HepG2 (cell line): ENCODE measurements at regions not wholly inside any gene's neighbourhood (a gene's known extent, or its start where the extent isn't known, plus 50 kb on each side); places are given as distances from the start of the nearest gene placed in this dataset.

Experiments used
- BHLHE40 ChIP-seq: IDR thresholded peaks from 2 replicates; pipeline ENCODE4 v1.6.1; 2011; ENCODE audit warnings: low read length, improper control_type of control experiment
- CBFB ChIP-seq: sonication (generic); formaldehyde crosslinking; IDR thresholded peaks from 2 replicates; pipeline ENCODE4 v1.4.0; 2020; ENCODE audit warnings: missing genetic modification reagents
- CHD2 ChIP-seq: IDR thresholded peaks from 2 replicates; pipeline ENCODE4 v1.6.1; 2011; ENCODE audit warnings: low read depth, low read length, improper control_type of control experiment
- EED ChIP-seq: sonication (generic); formaldehyde crosslinking; IDR thresholded peaks from 2 replicates; pipeline ENCODE4 v1.5.0; 2020; ENCODE audit warnings: mild to moderate bottlenecking, missing genetic modification reagents
- GATA4 ChIP-seq: sonication (generic); IDR thresholded peaks from 2 replicates; pipeline ENCODE4 v1.6.1; 2016; ENCODE audit warnings: antibody characterized with exemption, low read depth, borderline replicate concordance
- RAD51 ChIP-seq: fragments of 450-650 bp; IDR thresholded peaks from 2 replicates; pipeline ENCODE4 v1.6.1; 2016; ENCODE audit warnings: borderline replicate concordance
- TF ChIP-seq, protein P1 (sequence below): fragments of 450-650 bp; IDR thresholded peaks from 2 replicates; pipeline ENCODE4 v1.6.1; 2017; ENCODE audit warnings: mild to moderate bottlenecking
- TF ChIP-seq, protein P2 (sequence below): sonication (generic); formaldehyde crosslinking; IDR thresholded peaks from 2 replicates; pipeline ENCODE4 v1.5.0; 2020; ENCODE audit warnings: mild to moderate bottlenecking, missing genetic modification reagents, moderate library complexity

- TF ChIP-seq EED (CRISPR knock-in tag) (no peak), CHD2 (no peak), GATA4 (no peak), BHLHE40 (no peak), CBFB (no peak), RAD51 (no peak)
- TF ChIP-seq, protein P1, sequence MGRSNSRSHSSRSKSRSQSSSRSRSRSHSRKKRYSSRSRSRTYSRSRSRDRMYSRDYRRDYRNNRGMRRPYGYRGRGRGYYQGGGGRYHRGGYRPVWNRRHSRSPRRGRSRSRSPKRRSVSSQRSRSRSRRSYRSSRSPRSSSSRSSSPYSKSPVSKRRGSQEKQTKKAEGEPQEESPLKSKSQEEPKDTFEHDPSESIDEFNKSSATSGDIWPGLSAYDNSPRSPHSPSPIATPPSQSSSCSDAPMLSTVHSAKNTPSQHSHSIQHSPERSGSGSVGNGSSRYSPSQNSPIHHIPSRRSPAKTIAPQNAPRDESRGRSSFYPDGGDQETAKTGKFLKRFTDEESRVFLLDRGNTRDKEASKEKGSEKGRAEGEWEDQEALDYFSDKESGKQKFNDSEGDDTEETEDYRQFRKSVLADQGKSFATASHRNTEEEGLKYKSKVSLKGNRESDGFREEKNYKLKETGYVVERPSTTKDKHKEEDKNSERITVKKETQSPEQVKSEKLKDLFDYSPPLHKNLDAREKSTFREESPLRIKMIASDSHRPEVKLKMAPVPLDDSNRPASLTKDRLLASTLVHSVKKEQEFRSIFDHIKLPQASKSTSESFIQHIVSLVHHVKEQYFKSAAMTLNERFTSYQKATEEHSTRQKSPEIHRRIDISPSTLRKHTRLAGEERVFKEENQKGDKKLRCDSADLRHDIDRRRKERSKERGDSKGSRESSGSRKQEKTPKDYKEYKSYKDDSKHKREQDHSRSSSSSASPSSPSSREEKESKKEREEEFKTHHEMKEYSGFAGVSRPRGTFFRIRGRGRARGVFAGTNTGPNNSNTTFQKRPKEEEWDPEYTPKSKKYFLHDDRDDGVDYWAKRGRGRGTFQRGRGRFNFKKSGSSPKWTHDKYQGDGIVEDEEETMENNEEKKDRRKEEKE, result no peak
- TF ChIP-seq, protein P2, sequence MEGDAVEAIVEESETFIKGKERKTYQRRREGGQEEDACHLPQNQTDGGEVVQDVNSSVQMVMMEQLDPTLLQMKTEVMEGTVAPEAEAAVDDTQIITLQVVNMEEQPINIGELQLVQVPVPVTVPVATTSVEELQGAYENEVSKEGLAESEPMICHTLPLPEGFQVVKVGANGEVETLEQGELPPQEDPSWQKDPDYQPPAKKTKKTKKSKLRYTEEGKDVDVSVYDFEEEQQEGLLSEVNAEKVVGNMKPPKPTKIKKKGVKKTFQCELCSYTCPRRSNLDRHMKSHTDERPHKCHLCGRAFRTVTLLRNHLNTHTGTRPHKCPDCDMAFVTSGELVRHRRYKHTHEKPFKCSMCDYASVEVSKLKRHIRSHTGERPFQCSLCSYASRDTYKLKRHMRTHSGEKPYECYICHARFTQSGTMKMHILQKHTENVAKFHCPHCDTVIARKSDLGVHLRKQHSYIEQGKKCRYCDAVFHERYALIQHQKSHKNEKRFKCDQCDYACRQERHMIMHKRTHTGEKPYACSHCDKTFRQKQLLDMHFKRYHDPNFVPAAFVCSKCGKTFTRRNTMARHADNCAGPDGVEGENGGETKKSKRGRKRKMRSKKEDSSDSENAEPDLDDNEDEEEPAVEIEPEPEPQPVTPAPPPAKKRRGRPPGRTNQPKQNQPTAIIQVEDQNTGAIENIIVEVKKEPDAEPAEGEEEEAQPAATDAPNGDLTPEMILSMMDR (CRISPR knock-in tag), result no peak
Measured at GRCh38 chr18:68040198-68040597, 523.7 kb upstream of the DSEL start.
